PC-9 (cell line): ENCODE measurements at regions not wholly inside any gene's neighbourhood (a gene's known extent, or its start where the extent isn't known, plus 50 kb on each side); places are given as distances from the start of the nearest gene placed in this dataset.

ENCODE experiments used
- EZH2 ChIP-seq: fragments of 200-600 bp; sonication (generic); IDR thresholded peaks from 2 replicates; pipeline ENCODE4 v1.8.0; 2017; ENCODE audit warnings: antibody characterized with exemption, low read depth
- TF ChIP-seq, protein P1 (sequence below): fragments of 200-600 bp; sonication (generic); conservative IDR thresholded peaks from 2 replicates; pipeline ENCODE4 v1.6.1; 2017; ENCODE audit warnings: mixed run types, antibody characterized with exemption, mild to moderate bottlenecking, moderate library complexity

DNA sequence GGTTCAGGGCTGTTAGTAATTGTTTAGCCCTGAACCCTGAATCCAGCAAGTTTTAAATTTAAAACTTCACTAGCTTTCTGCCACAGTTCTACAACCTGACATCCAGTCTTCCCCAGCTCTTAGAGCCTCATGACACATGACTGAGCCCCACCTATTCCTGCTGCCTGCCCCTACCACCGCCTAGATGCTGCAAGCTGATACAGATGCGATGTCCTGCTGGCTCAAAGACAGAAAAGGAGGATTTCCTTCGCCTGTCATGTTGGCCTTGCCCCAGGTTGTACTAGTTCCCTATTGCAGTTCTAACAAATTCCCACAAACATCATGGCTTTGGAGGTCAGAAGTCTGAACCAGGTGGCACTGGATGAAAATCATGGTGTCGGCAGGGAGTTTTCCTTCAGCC, 510.6 kb upstream of the PPP2R3A start:
- TF ChIP-seq, protein P1, sequence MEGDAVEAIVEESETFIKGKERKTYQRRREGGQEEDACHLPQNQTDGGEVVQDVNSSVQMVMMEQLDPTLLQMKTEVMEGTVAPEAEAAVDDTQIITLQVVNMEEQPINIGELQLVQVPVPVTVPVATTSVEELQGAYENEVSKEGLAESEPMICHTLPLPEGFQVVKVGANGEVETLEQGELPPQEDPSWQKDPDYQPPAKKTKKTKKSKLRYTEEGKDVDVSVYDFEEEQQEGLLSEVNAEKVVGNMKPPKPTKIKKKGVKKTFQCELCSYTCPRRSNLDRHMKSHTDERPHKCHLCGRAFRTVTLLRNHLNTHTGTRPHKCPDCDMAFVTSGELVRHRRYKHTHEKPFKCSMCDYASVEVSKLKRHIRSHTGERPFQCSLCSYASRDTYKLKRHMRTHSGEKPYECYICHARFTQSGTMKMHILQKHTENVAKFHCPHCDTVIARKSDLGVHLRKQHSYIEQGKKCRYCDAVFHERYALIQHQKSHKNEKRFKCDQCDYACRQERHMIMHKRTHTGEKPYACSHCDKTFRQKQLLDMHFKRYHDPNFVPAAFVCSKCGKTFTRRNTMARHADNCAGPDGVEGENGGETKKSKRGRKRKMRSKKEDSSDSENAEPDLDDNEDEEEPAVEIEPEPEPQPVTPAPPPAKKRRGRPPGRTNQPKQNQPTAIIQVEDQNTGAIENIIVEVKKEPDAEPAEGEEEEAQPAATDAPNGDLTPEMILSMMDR, result no peak
- TF ChIP-seq EZH2, result no peak
